DND-41 (cell line): ENCODE measurements at regions not wholly inside any gene's neighbourhood (a gene's known extent, or its start where the extent isn't known, plus 50 kb on each side); places are given as distances from the start of the nearest gene placed in this dataset.

Experiments used
- ATAC-seq: fragments of 200-7000 bp; cut with Tn5 transposase; 3 replicates; pipeline ENCODE4 v1.9.1; 2021; ENCODE audit warnings: low read depth; ENCODE audit not compliant: insufficient read depth
- DNase-seq: peaks from one replicate; pipeline ENCODE4 v3.0.0-alpha.2; 2020
- H2AFZ ChIP-seq: 2 replicates; pipeline ENCODE4 v1.6.0; 2012; ENCODE audit warnings: low read depth, low read length
- H3K27ac ChIP-seq: 2 replicates; pipeline ENCODE4 v1.5.1; 2012; ENCODE audit warnings: low read length, inconsistent platforms
- H3K27me3 ChIP-seq: fragments of 200-600 bp; sonication (generic); 2 replicates; pipeline ENCODE4 v1.6.0; 2012; ENCODE audit warnings: low read length, mild to moderate bottlenecking, inconsistent platforms; ENCODE audit not compliant: insufficient read depth, poor library complexity
- H3K36me3 ChIP-seq: 2 replicates; pipeline ENCODE4 v1.5.1; 2012; ENCODE audit warnings: low read length, inconsistent platforms; ENCODE audit not compliant: insufficient read depth
- H3K4me1 ChIP-seq: 2 replicates; pipeline ENCODE4 v1.5.1; 2012; ENCODE audit warnings: mild to moderate bottlenecking, low read length; ENCODE audit not compliant: insufficient read depth
- H3K4me2 ChIP-seq: 2 replicates; pipeline ENCODE4 v1.6.0; 2012; ENCODE audit warnings: mild to moderate bottlenecking, moderate library complexity, low read length, inconsistent platforms; ENCODE audit not compliant: insufficient read depth
- H3K4me3 ChIP-seq, 2 experiments: fragments of 200-600 bp in 1 of 2; shearing (Covaris generic) in 1 of 2; 2 replicates each; pipeline ENCODE4 v1.5.1; 2012 to 2016; ENCODE audit warnings: inconsistent platforms in 2 of 2, low read length in 2 of 2, mild to moderate bottlenecking in 2 of 2, low read depth in 1 of 2, moderate library complexity in 1 of 2
- H3K79me2 ChIP-seq: 2 replicates; pipeline ENCODE4 v1.6.0; 2012; ENCODE audit warnings: low read length, inconsistent platforms; ENCODE audit not compliant: insufficient read depth
- H3K9ac ChIP-seq: 2 replicates; pipeline ENCODE4 v1.6.0; 2012; ENCODE audit warnings: low read depth, mild to moderate bottlenecking, inconsistent platforms, low read length, moderate library complexity
- H3K9me3 ChIP-seq: 2 replicates; pipeline ENCODE4 v1.5.1; 2012; ENCODE audit warnings: low read length, moderate library complexity, mild to moderate bottlenecking, inconsistent platforms; ENCODE audit not compliant: insufficient read depth, severe bottlenecking
- H4K20me1 ChIP-seq: 2 replicates; pipeline ENCODE4 v1.6.0; 2012; ENCODE audit warnings: low read length; ENCODE audit not compliant: insufficient read depth
- CTCF ChIP-seq: IDR thresholded peaks from 2 replicates; pipeline ENCODE4 v1.5.1; 2012; ENCODE audit warnings: borderline replicate concordance, low read length, moderate library complexity, mild to moderate bottlenecking; ENCODE audit not compliant: poor library complexity, severe bottlenecking; ENCODE audit errors: extremely low read depth
- EZH2 ChIP-seq: IDR thresholded peaks from 3 replicates; pipeline ENCODE4 v1.6.1; 2012; ENCODE audit warnings: borderline replicate concordance, low read depth, mild to moderate bottlenecking, moderate library complexity, low read length, inconsistent platforms; ENCODE audit not compliant: severe bottlenecking

GRCh38 chr1:219782311-219782710 lies 146.0 kb downstream of the SLC30A10 start:
- no peak overlapping the region for H3K4me3 ChIP-seq
- H3K27me3 ChIP-seq, result no peaks in the 10 kb centered on the region
- no peaks in the 10 kb centered on the region for H3K79me2 ChIP-seq
- ATAC-seq (no peak), DNase-seq (no peak)
- no peak overlapping the region for H3K27ac ChIP-seq
- H3K4me2 ChIP-seq, result no peak overlapping the region
- no peak for TF ChIP-seq CTCF
- TF ChIP-seq EZH2, result no peak
- H3K9me3 ChIP-seq, result no peaks in the 10 kb centered on the region
- H4K20me1 ChIP-seq, result no peaks in the 10 kb centered on the region
- H2AFZ ChIP-seq, result no peak overlapping the region
- no peaks in the 10 kb centered on the region for H3K36me3 ChIP-seq
- H3K9ac ChIP-seq, result no peak overlapping the region
- no peaks in the 10 kb centered on the region for H3K4me1 ChIP-seq

- Histone ChIP-seq H3K79me2 (no peaks in the 10 kb centered on the region), H3K9ac (no peak overlapping the region), H2AFZ (no peak overlapping the region), H3K36me3 (no peaks in the 10 kb centered on the region), H4K20me1 (no peaks in the 10 kb centered on the region), H3K27me3 (no peaks in the 10 kb centered on the region), H3K4me1 (no peaks in the 10 kb centered on the region), H3K9me3 (no peaks in the 10 kb centered on the region), H3K4me3 (no peak overlapping the region), H3K27ac (no peak overlapping the region), H3K4me2 (no peak overlapping the region)
- no peak for DNase-seq
- TF ChIP-seq CTCF (no peak), EZH2 (no peak)
- ATAC-seq, result no peak
These were observed 146.9 kb downstream of the SLC30A10 start for GRCh38 chr1:219781491-219781890.

- Histone ChIP-seq H3K9ac (no peak overlapping the region), H3K9me3 (no peaks in the 10 kb centered on the region)
- TF ChIP-seq EZH2 (no peak), CTCF (no peak)
These were observed 149.5 kb downstream of the SLC30A10 start for GRCh38 chr1:219778793-219779369.

More at GRCh38 chr1:219778793-219779369, 149.5 kb downstream of the SLC30A10 start:
- Histone ChIP-seq H3K36me3 (no peaks in the 10 kb centered on the region), H2AFZ (no peak overlapping the region), H4K20me1 (no peaks in the 10 kb centered on the region), H3K27me3 (no peaks in the 10 kb centered on the region), H3K79me2 (no peaks in the 10 kb centered on the region), H3K4me1 (no peaks in the 10 kb centered on the region), H3K4me2 (no peak overlapping the region), H3K4me3 (no peak overlapping the region), H3K27ac (no peak overlapping the region)
- DNase-seq, result no peak
- no peak for ATAC-seq
